GM21576 (cell line): ENCODE measurements at regions not wholly inside any gene's neighbourhood (a gene's known extent, or its start where the extent isn't known, plus 50 kb on each side); places are given as distances from the start of the nearest gene placed in this dataset.

Experiments
- ATAC-seq: cut with Tn5 transposase; IDR thresholded peaks from one replicate; pipeline ENCODE4 v1.9.1; 2021; ENCODE audit warnings: mild to moderate bottlenecking, moderate library complexity; ENCODE audit not compliant: unreplicated experiment

GRCh38 chr1:98427664-98428063 lies 233.9 kb upstream of the SNX7 start:
- no peak for ATAC-seq

DNA sequence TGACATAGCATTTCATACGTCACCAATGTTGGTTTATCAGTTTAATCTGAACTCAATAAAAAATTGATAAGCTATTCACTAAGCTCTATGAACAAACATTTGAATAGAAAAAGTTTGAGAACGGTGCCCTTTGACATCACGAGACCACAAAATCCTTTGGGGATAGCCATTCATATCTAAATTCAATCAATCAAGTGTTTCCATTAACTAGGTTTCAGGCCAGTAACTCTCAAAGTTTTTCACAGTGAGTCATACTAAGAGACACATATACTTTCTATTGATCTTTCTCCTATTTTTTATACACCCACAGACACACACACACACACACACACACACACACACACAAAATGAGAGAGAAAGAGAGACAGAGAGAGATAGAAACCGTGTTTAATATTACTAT lies 235.4 kb upstream of the SNX7 start:
- no peak for ATAC-seq

DNA sequence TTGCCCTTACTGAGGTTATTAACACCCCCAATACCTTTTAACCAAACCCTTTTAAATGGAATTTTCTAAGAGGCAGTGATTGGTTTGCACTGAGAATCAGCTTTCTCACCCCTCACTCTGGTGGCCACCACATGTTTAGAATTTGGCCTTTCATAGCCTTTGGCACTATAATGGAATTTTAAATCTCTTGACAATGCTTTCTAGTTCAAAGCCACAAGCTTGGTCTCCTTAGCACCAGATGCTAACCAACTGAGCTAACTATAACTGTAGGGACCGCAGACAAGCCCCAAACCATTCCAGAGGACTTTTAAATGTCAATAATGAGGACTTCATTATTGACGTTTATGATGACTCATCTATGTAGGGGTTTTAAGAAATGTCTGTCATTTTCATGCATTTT lies 238.7 kb upstream of the SNX7 start:
- no peak for ATAC-seq

DNA sequence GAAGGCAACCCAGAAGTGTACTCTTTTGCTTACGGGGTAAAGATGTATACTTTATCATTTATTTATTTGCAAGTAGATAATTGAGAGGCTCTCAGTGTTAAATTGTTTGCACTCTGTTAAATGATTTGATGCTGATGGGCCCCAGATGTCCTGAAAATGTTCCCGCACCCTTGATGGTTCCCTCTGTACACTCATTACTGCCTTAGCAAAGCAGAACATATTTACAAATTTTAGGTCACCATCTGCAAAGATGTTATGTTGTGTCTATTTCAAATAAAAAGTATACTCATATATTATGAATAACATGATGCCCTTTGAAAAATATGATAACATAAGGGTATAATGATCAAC lies 240.5 kb upstream of the SNX7 start:
- ATAC-seq: no peak

GRCh38 chr1:98420376-98421084 lies 241.0 kb upstream of the SNX7 start:
- ATAC-seq: no peak

GRCh38 chr1:98417820-98418219 lies 243.7 kb upstream of the SNX7 start:
- ATAC-seq: no peak

- ATAC-seq: no peak
Measured at GRCh38 chr1:98410082-98410481, 251.4 kb upstream of the SNX7 start.

DNA sequence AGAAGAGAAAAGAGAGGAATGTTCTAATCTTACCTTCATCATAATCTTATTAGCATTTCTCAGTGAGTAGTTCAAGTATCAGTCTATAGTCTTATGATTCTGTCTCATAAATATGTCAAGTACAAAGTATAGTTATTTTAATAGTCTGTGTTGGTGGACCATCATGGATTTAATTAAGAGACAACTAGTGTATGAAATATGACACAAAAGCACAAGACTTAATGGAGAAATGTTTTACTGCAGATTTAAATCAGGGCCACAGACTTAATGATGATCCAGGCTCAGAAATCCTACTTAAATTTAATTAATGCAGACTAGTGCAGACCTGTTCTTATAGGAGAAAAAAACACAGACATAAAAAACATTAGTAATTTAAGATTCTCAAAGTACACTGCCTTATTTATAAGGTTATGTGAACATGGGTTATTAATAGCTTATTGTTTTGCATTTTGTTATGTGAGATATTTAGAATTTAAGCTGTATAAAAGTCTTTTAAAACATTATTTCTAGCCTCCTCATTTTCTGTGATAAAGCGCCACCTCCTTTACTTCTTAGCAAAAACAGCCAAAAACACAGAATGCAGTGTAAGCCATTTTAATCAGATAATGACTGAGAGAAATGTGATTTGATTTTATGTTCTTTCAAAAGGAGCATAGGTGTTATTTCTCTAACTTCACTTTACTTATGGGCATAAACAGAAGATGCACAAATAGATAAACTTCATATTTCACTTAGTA lies 255.0 kb upstream of the SNX7 start:
- ATAC-seq: no peak

GRCh38 chr1:98405581-98406074 lies 255.9 kb upstream of the SNX7 start:
- peak; percentile 69 for ATAC-seq

GRCh38 chr1:98404866-98405265 lies 256.7 kb upstream of the SNX7 start:
- ATAC-seq: no peak

DNA sequence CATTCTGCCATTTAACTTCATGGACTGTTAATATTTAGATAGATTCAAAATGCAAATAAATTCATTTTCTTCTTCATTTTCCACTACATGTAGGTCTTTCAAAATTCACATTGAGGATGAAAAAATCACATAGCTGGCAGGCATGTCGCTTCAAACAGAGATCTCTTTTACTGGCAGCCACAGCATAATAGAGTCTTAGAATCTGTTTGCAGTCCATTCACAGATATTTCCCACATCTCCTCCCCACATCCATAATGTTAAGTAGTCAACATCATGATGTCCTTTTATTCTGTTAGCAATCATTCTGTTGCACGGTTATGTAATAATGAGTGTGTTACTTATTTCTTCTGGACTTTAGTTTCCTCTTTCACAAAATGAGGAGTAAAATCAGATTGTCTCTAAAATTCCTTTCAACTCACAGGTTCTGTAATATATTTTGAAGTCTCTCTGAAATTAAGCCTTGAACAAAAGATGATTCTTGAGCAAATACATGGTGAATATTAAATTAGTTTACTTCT lies 257.5 kb upstream of the SNX7 start:
- ATAC-seq: no peak

- no peak for ATAC-seq
Measured at GRCh38 chr1:98402860-98403259, 258.7 kb upstream of the SNX7 start.

DNA sequence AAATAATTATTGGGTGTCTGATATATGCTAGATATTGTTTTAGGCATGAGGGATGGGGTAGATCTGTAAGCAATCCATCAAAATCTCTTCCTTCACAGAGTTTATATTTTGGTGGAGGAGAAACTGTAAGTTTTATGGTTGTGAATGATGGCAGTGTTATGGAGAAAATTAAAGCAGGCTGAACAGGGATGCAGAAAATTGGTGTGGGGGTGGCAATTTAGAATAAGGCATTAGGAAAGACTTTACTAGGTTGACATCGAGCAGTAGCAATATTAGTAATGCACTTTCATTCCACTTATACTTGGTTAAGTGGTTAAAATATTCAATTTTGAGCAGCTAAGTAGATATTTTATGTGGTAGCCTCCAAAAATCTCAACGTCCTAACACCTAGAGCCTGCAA lies 261.1 kb upstream of the SNX7 start:
- ATAC-seq: no peak

- ATAC-seq: no peak
Measured at GRCh38 chr1:98399218-98399617, 262.3 kb upstream of the SNX7 start.

- no peak for ATAC-seq
Measured at GRCh38 chr1:98398649-98399048, 262.9 kb upstream of the SNX7 start.

DNA sequence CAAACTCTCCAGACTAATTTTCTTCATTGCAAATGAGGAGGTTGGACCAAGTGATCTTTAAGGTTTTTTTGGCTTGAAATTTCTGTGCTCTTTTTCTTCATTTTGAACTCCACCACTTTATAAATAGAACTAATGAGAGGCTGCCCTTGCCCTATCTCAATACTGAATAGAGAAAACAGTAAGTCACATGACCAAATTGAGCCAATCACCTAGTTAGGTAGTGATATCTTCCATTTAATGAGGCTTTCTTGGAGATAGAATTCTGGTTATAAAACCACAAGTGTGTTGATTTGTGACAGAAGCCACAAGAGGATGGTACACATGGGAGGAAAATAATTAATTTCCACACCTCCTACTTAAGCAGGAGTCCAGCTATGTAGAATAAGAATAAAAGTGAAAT lies 263.4 kb upstream of the SNX7 start:
- ATAC-seq: no peak

DNA sequence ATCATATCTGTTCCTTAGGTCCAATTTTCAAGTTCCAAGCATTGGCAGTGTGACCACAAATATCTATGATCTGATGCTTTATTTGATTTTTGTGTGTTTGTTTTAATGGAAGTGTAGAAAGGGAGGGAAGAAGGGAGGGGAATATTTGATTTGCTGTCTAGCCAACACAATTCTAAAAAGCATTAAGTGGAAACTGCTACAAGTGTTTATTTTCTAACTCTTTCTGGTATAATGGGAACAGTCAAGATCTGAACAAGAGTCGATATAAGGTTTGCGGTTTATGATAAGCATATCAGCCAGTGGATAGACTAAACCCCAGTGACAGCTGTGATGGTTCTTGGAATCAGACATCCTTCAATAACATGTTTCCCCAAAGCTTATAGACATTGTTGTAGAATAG lies 267.8 kb upstream of the SNX7 start:
- no peak for ATAC-seq

GRCh38 chr1:98391175-98391574 lies 270.3 kb upstream of the SNX7 start:
- ATAC-seq: no peak

GRCh38 chr1:98389809-98390208 lies 271.7 kb upstream of the SNX7 start:
- no peak for ATAC-seq

GRCh38 chr1:98388441-98388840 lies 273.1 kb upstream of the SNX7 start:
- ATAC-seq: peak; percentile 71

DNA sequence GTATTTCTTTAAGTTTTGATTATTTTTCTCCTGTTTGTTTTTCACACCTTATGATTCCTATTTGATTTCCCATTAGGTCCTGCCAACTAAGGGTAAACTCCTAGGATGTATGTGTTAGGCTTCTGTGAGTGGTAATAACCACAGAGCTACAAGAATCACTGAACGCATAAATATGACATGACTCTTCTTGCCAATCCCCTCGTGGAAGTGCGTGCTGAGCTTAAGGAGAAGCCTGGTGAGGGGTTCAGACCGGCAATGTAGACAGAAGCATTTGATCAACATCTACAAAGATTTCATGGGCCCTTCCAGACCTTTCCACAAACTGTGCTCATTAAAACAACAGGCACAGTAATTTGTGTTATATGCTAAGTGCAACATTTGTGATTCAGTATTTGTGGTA lies 273.8 kb upstream of the SNX7 start:
- no peak for ATAC-seq

DNA sequence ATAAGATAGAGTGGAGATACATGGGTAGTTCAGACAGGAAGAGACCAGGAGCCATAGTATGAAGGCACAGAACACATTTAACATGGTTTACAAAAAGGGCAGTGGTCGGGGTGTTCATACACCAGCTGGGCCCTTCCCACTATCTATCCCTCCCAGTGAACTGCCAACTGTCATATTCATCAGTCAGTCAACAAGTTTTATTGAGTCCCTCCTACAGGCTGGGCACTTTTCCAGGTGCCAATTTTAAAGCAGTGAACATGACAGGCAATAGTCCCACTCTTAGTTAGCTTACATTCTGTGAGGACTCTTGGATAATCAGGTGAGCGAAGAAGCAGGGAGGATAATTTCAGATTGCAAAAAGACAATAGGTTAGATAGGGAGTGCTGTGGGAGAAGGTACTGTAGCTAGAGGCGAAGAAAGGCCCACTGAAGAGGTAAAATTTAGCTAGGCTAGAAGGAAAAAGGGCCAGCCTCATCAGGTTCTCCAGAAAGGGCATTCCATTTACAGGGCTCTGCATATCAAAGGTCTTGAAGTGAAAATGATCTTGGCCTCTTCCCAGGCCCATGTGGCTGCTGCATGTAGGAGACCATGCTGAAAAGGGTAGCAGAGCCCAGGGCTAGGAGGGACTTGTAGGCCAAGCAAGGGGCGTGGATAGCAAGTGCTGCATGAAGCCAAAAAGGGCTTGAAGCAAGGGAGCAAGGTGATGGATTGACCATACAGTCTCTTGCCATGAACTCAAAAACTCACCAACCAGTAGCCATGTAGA lies 274.7 kb upstream of the SNX7 start:
- no peak for ATAC-seq
